ENCODE measurements at regions not wholly inside any gene's neighbourhood (a gene's known extent, or its start where the extent isn't known, plus 50 kb on each side); places are given as distances from the start of the nearest gene placed in this dataset.
A peak's percentile ranks its signal among the peaks of the same experiment; 100 is the strongest.

DNA sequence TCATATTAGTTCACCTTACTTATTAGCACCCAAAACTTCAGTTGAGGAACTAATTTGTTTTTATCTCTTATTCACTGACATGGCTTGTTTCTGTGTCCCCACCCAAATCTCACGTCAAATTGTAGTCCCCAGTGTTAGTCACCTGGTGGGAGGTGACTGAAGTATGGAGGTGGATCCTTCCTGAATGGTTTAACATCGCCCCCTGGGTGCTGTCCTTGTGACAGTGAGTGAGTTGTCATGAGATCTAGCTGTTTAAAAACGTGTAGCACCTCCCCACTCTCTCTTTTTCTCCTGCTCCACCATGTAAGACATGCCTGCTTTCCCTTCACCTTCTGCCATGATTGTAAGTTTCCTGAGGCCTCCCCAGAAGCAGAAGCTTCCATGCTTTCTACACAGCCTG is 75.0 kb upstream of the HECTD2 start:
- H3K27ac ChIP-seq, result no peak overlapping the region
- DNase-seq (ENCODE audit: low read depth, low spot score), result no peak

DNA sequence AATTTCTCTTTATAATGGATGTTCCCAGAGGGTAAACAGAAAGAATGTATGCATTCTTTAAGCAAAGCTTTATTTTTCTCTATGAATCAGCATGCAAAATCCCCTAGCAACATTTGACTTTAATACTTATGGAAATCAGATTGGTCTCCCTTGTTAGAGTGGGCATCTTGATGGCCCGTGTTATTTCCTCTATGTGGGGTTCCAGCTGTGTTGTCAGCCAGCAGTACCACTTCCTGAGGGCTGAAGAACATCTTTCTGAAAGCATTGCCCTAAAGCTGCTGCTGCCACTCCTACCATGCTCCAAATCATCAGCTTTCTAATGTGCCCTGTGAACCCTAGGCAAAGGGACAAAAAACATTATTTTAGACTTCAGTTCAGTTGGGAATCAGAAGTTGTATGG is 70.4 kb upstream of the HECTD2 start:
- H3K27ac ChIP-seq, result no peak overlapping the region
- no peak for DNase-seq (ENCODE audit: low read depth, low spot score)

DNA sequence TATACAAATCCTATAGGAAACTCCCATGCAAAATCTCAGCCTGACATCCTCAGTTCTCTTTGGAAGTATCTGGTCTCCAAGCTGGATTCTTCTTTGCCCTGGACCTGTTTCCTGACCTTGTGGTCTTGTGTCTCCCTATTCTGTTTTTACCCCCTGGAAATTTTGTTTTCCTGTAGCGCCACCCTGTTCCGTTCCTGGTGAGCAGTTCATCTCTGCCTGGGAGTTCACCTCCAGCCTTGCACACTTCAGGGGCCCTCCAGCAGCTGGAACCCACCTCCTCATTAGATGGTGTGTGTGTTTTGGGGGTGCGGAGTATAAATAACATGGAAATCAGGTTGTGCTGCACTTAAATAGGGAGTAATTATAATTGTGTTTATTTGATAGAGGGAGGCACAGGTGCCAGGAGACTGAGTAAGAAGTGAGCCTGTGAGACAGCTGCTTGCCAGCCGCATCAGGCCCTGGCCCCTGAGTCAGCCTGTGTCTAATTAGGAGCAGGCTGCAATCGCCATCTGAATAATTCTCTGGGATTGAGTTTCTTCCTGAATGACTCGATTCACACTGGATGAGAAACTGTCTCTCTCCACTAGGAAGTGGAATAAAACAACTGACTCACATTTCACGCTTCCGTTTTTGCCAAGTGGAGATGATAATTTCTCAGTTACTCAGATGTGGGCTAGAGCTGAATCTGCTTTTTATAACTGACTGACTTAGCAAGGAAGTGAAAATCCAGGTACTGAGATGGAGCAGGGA is 69.4 kb upstream of the HECTD2 start:
- peak; percentile 89 for DNase-seq (ENCODE audit: low read depth, low spot score)
- peak overlapping the region; percentile 84 for H3K27ac ChIP-seq

DNA sequence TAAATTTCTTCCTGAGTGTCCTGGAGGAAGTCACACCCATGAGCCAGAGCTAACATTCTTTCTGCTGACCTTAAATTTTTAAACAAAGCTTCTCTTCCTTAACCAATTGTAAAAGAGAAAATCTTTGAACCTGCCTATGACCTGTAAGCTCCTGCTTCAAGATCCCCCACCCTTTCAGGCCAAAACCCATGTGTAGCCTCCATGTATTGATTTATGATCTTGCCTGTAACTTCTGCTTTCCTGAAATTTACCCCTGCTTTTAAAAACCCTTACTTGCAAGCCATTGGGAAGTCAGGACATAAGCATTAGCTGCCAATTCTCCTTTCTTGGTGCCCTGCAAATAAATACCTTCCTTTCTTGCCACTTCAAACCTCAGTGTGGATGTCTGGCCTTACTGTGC is 68.5 kb upstream of the HECTD2 start:
- H3K27ac ChIP-seq, result peak overlapping the region; percentile 84
- DNase-seq (ENCODE audit: low read depth, low spot score), result no peak

DNA sequence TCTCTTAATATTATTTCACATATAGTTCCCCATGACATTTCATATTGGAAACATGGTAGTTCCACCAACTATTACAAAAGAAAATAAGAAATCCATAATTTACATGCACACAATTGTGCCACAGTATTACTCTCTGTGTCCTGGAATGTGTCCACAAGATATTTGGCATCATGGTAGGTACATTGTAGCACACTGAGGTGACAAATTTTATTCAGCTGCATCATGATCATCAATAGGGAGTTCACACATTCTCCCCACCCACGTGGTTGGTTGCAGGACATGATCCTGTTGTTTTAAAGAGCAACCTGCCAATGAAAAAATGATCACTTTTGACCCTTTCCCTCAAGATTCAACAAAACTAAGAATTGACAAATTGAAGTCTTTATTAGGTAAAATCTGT is 67.1 kb upstream of the HECTD2 start:
- no peak overlapping the region for H3K27ac ChIP-seq
- DNase-seq (ENCODE audit: low read depth, low spot score), result no peak

DNA sequence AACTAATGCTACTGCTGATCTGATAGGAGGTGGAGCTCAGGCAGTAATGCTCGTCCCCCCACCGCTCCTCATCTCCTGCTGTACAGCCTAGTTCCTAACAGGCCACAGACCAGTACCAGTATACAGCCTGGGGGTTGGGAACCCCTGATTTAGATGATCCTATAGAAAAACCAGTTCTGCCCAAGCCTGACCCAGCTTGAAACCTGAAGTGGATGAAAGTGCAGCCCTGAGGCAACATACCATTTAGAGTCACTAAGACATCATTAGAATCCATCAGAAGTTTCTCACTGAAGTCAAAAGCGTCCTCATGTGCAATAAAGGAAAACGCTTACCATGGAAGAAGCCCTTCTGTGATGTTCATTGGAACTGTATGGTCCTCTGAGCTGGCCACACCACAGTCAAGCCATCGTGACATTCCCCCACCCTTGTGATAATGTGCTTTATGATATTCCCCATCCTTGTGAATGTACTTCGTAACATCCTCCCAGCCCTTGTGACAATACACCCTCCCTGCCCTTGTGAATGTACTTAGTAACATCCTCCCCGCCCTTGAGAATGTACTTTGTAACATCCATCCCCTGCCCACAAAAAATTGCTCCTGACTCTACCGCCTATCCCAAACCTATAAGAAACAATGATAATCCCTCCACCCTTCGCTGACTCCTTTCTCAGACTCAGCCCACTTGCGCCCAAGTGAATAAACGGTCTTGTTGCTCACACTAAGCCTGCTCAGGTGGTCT is 65.9 kb upstream of the HECTD2 start:
- DNase-seq (ENCODE audit: low read depth, low spot score), result peak; percentile 29
- no peak overlapping the region for H3K27ac ChIP-seq

DNA sequence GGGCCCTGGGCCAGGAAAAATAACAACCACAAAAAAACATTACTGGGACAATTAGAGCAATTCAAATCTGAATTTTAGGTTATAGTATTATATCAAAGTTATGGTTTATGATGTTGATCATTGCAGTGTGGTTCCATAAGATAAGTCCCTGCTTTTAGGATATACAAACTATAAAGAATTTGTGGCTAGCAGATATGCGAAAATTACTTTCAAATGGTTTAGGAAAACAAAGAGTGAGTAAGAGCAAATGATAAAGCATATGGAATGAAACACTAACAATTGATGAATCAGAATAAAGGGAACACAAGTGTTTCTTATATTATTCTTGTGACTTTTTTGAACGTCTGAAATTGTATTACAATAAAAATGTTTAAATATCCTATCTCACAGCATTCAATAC is 64.4 kb upstream of the HECTD2 start:
- DNase-seq (ENCODE audit: low read depth, low spot score), result no peak
- H3K27ac ChIP-seq, result no peak overlapping the region

DNA sequence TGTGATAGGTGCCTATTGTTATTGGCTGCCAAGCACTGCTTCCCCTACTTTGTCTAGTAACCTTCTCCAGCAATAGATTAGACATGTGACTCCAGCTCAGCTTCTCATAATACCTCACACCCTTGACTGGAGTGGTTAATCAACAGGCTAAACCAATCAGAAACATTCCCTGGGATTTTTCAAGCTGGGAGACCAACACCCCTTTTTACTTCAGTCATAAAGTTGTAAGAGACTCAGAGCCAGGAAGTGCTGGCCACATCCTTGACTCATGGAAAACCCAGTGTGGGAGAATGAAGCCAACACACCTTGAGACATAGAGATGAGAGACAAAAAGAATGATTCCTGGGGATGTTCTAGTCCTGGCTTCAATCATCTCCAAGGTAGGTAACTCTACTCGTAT is 62.6 kb upstream of the HECTD2 start:
- peak; percentile 26 for DNase-seq (ENCODE audit: low read depth, low spot score)
- peak overlapping the region; percentile 4 for H3K27ac ChIP-seq

DNA sequence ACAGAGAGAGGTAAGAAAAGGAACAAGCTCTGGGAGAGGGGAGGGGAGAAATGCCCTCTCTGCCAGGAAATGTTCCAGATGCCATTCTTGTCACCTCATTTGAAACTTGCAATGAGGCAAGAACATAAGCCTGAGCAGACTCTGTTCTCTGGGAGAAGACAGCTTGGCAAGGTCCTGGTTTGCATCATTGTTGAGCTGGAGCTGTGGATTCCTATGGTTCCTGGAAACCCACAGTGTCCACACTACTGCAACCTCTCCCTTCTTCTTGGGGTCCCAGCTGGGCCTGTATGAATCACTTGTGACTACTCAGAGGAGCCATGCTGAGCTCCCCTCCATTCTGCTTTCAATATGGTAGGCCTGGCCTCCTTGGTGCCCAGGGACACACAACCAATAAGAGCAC is 60.8 kb upstream of the HECTD2 start:
- DNase-seq (ENCODE audit: low read depth, low spot score), result peak; percentile 18
- H3K27ac ChIP-seq, result peak overlapping the region; percentile 81

DNA sequence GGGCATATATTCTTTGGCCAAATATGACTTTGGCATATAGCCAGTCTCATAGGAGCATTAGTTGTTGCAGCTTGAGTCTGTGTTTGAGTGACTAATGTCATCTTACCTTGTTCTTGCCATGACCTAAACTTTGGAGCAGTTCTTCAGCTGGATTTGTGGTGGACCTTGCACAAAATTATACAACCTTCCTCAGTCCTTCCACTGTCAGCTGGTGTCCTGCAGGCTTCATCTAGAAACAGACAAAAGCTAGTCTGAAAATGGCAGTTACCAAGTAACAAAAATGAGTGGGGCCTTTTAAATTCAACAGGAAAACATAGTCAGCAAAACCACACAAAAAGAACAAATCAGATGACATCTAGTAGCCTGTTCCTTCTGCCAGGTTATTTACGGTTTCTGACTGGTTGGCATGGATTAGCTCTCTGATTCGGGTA is 59.5 kb upstream of the HECTD2 start:
- H3K27ac ChIP-seq, result peak overlapping the region; percentile 81

DNA sequence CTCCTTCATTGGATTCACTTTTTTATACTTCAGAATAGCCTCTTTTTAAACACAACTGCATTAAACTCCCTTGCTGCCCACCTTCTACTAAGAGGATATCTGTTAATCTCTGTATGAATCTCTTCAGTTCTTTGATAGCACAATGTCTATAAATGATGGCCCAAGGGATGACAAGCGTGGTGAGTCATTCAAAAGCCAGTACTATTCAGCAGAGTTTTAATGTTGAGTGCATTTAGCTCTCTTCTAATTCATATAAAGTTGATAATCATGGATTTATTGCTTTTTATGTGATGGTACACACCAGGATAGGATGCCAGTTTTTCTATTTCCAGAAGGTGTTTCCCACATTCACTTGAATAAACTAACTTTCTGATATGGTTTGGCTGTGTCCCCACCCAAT is 57.4 kb upstream of the HECTD2 start:
- DNase-seq (ENCODE audit: low read depth, low spot score), result no peak
- H3K27ac ChIP-seq, result no peak overlapping the region

More for the DNA sequence above, 59.5 kb upstream of the HECTD2 start:
- DNase-seq (ENCODE audit: low read depth, low spot score), result peak; percentile 37

DNA sequence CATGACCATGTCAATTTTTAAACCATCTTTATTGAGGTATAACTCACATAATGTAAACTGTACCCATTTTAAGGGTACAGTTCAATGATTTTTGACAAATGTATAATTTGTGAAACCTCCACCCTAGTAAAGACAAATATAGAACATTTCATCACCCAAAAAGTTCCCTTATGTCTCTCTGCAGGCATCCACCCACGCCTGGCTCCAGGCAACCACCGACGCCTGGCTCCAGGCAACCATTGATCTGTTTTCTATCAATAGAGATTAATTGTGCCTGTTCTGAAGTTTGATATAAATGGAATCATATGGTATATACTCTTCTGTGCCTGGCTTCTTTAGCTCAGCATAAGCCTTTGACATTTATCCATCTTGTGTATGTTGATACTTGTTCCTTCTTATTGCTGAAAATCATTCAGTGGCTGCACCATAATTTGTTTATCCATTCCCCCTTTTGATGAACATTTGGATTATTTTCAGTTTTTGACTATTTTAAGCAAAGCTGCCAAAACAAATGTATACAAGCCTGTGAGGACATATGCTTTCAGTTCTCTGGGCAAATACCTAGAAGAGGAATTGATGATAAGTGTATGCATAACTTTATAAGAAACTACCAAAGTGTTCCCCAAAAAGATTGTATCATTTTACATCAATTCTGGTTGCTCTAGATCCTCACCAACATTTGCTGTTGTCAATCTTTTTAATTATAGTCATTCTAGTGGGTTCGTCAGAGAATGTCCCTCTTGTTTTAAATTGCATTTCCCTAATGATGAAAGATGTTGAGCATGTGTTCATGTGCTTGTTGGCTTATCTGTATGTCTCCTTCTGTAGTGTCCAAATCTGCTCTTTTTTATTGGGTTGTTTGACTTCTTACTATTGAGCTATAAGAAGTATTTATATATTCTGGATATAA is 55.7 kb upstream of the HECTD2 start:
- H3K27ac ChIP-seq, result no peak overlapping the region
- DNase-seq (ENCODE audit: low read depth, low spot score), result no peak

DNA sequence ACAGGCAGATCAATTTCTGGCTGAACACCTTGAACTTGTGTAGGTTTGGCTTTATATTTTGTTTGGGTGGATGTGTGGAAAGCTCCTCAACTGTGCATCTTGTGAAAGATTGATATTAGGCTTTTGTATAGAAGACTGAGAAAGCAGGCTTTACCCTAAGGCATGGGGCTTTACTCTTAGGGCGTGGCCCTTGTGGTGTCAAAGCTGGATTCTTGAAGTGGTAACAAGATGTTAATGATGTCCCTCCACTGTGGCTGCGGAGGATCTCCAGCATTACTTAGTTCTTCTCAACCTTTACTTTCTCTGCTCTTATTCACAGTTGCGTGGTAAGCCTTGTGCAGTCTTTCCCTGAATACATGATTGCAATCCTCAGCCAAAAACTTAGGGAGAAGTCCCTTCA is 54.1 kb upstream of the HECTD2 start:
- H3K27ac ChIP-seq, result no peak overlapping the region
- DNase-seq (ENCODE audit: low read depth, low spot score), result no peak

DNA sequence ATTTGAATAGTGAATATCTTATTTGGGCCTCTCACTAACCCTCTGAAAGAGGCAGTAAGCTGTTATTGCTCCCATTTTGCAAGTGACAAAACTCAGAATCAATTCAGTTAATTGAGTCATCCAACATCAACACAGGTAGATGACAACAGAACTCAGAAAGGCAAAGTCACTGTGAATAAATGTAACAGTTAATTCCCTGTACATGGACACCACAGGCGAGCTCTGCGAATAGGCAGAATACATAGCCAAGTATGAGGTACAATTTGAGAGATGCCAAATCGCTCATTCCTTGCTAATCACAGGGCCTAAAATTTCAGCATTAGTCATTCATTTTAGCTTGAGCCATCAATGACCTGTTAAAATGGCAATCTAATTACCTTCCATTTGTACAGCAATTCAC is 52.6 kb upstream of the HECTD2 start:
- no peak overlapping the region for H3K27ac ChIP-seq
- no peak for DNase-seq (ENCODE audit: low read depth, low spot score)
